Hippocampal formation (tissue), 2 donors: ENCODE measurements at regions not wholly inside any gene's neighbourhood (a gene's known extent, or its start where the extent isn't known, plus 50 kb on each side); places are given as distances from the start of the nearest gene placed in this dataset.
"Not testable (repeated sequence)": the region's sequence is repeated elsewhere in the genome, so short reads cannot be mapped to it uniquely, and the experiment has no call there.

Source experiments
- DNase-seq, 2 donors: peaks; one replicate each; lab custom pipeline; 2025; lab: John Stamatoyannopoulos, UW

DNA sequence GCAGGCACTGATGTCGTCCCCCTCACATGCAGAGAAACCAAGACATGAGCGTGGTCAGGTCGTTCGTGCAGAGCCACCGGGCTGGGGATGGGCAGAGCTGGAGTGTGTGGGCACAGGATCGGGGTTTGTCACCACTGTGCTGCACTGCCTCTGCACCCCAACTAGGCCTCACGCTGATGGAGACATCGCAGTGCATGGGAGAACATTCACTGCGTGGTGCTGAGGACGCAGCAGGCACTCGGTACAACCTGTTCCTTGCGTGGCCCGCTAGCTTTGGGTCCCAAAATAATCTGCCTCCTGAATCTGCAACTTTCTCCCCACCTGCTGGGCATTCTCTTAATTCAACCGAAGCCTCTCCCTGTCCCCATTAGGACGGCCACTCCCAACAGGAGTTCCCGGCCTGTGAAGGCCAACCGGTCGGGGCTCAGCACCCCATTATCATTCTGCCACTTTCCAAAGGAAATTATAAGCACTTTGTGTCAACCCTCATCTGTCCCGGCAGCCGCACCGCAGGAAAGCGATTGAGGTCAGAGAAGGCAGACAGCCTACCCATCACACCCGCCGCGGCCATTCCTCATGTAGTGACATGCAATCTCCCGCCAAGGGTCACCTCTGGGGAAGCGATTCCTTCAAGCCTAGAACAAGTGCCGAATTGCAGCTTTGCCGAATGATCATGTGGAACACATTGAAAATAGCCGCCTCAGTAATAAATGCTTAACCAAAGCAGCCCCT is 490.4 kb downstream of the MN1 start:
- no peak for DNase-seq

DNA sequence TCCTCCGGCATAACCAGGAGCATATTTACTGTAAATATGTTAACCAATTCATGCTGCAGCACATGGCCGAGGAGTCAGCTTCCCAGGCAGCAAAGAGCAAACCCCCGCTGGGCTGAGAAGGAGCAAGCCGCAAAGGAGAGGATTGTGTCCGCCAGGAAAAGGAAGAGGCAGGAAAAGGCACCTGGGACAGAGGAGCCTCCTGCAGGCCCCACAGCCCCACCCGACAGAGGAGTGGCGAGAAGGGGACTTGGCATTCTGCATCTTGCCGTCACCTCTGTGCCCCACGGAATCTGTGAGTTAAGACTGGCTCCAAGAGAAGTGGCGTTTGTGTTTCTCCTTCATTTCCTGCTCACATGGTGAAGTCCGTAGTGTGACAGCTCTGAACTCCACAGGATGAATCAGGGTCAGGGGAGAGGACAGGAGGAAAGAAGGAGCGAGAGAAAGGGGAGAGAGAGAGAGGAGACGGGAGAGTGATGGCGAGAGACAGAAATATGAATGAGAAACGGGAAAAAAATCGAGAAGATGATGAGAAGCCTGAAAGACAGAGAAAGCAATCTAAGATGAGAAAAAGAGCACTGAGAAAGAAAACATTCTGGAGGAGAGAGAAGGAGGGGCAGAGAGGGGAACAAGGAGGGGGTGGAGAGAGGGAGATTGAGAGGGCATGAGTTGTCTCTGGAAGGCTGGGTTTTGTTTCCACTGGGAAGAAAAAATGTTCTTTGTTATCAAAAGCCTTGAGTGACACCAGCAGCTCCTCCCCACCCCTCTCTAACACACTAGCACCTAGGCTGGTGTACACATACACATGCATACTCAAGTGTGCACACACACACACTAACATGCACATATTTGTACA is 489.6 kb downstream of the MN1 start:
- DNase-seq: no peak

DNA sequence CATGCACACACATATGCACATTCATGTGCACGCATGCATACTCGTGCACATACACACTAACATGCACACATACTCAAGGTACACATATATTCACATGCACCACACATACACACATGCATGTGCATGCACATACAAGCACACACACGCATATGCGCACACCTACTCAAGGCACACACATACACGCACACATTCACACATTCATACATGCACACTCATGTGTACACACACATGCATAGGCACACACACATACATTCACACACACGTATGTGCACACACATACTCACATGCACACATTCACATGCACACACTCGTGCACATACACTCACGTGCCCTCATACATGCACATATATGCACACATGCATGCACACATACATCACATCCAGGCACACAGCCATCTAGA is 489.0 kb downstream of the MN1 start:
- DNase-seq: no peak

DNA sequence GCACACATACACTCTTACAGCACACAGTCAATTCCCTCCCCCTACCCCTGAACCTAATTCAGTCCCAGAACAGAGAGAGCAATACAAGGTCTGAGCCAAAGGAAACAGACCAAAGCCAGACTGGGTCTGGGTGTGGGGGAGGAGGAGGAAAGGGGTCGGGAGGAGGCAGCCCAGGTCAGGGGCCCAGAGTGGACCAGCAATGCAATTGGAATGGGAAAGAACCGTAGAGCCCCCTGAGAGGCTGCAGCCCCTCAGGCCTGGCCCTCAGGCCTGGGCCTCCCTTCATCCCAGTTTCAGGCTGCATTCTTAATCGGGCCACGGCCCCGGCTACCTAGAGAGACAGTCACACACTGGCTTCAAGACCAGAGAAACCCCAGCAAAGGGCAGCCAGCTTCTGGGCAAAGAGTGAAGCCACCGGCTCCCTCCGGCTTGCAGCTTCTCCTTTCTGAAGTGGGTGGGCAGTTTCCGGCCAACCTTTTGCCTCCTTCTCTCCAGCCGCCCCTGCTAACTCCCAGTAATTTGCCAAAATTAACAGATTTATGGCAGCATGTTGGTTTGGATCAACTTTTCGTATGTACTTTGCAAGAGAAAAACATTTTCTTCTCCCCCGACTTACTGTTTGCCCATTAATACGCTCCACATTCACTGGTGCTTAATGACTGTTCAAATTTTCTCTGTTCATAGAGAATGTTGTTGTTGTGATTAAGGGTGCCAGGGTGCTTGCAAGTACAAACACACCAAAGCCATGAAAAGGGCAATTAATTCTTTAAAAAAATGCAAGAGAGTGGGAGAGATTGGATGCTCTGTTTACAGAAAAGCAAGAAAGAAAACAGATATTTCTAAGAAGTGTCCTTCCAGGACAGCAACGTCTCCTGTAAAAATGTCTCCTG is 488.3 kb downstream of the MN1 start:
- DNase-seq: no peak

DNA sequence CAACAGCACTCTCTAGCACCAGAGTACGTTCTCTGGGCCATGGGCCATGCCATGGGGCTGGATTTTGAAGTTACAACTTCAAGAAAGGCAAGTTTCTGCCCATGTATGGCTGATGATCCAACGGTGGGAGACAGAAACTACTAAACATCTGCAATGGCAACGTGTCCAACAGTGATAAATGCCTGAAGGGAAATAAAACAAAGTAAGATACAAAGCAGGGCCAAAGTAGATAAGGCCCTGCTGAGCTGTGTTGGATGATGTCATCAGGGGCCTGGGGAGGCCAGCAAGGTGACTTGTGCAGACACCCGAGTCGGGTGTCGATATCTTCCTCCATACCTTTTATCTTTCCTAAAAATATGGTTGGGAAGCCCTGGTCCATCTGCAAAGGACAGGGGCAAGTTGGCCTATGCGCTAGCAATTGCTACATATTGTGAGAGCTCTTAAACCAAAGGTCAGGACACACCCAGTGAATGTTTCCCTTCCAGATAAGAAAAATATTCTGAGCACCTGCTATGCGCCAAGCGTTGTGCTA is 487.2 kb downstream of the MN1 start:
- no peak for DNase-seq

DNA sequence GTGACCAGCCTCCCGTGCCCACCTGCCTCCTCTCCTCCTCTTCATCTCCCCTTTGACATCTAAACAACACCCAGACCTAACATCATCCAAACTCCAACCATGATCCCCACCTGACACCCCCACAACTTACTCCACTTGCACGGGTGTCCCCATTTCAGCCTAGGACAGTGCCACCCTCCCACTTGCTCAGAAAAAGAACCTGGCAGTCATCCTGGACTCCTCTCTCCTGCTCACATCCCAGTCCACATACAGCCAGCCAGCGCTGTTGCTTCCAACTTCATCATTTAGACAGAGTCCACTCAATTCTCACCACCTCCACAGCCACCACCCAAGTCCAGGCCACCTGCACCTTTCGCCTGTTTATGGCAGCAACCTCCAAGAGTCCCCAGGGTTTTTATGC is 485.7 kb downstream of the MN1 start:
- DNase-seq: no peak

DNA sequence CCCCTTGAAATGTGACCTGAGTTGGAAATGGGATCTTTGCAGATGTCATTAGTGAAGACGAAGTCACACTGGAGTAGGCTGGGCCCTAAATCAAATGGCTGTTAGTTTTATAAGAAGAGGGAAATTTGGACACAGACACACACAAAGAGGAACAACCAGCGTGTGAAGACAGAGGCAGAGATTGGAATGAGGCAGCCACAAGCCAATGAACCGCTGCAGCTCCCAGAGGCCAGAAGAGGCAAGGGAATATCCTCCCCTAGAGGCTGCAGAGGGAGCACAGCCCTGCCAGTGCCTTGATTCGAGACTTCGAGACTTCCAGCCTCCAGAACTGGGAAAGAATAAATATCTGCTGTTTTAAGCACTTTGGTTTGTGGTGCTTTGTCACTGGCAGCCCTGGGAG is 484.5 kb downstream of the MN1 start:
- DNase-seq: no peak

DNA sequence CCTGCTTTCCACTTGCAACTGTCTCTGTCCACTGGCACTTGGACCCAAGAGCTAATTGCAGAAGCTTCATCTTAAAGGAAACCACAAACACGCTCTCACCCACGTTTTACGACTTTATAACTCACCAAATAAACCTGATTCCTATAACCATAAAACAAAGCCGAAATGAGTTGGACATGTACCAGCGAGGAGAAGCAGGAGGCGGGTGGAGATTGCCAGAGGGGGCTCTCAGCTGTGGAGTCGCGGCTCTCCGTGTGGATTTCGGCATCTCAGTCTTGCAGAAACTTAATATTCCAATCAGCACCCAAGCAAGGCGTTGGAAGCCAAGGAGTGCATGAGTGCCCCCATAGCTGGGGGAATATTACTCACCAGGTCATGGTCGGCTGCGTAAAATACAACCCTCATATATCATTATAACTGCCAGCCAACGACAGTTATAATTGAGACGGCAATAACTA is 483.6 kb downstream of the MN1 start:
- DNase-seq: no peak

DNA sequence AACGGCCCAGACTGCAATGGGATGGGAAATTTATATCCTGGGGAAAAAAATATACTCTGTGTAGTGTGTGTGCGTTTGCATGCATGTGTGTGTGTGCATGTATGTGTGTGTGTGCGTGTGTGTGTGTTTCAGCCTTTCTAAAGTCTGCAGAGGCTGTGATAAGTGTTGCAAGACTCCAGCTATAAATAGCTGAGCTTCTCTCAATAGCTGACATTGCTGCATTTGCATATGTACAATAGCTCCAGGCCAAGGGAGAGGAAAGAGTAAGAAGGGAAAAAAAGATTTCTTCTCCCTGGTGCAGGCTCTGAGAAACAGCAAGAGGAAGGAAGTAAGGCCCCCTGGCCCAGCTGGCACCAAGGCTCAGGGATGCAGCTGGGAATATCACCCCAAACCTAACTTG is 483.0 kb downstream of the MN1 start:
- no peak for DNase-seq

DNA sequence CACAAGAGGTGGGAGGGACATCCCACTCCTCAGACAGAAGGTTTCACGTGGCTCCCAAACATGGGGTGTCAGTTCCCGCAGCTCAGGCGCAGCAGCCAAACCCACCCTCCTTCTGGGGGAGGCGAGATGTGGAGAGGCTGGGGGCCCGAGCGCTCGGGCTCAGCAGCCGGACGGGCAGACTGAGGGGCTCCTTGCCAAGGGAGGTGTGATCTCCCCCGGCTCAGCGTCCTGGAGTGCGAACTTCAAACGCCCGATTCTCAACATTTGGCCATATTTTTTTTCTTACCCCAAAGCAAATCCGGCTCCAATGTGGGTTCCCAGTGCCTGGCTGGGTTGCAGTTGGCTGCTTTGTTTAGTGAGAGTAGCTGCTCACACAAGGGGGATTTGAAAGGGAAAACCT is 477.9 kb downstream of the MN1 start:
- DNase-seq: no peak

DNA sequence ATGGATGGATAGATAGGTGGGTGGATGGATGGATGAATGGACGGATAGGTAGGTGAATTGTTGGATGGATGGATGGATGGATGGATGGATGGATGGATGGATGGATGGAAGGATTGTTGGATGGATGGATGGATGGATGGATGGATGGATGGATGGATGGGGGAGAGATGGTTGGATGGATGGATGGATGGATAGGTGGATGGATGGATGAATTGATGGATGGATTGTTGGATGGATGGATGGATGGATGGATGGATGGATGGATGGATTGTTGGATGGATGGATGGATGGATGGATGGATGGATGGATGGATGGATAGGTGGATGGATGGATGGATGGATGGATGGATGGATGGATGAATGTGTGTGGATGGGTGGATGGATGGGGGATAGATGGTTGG is 476.6 kb downstream of the MN1 start:
- DNase-seq: not testable (repeated sequence)

DNA sequence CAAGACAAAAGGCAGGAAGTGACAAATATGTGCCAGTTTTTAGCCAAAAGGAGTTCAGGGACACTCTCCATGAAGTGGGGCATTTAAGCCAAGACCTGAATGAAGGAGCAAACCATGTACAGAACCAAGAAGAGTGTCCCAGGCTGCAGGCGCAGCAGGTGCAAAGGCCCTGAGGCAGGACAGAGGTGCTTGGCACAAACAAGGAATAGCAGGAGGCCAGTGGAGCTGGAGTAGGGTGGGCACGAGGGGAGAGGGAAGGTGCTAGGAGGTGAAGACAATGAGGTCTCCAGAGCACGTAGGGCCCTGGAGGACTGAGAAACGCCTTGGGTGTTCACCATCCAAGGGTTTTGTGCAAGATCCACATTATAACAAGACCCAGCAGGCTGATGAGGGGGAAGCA is 474.1 kb downstream of the MN1 start:
- no peak for DNase-seq

DNA sequence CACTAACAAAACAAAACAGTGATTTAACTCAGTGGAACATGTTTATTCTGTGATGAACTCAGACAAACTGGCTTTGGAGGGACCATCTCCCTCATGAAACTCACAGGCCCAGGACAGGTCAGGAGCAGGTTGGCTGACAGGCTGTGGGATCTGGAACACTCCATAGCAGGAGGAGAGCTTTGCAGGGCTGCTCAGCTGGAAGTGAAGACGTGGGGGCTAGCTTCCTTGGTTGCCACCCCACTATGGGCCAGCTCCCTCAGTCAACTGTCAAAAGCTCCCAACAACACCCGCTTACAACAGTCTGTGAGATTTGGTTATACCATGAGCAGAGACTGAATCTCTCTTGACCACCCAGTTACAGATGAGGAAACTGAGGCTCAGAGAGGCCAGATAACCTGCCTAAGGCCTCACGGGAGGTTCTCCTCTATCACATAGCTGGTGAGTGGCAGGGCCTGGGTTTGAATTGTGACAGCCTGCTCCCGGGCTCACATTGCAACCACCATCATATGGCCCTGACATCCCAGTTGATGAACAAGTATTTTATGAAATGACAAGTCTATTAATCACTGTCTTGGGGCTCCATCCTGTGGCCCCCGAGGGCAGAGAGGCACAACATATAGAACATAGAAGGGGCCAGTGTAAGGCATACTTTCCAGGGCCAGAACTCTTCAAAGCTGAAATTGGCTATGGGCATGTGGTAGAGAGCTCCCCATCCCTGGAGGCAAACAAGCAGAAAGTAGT is 473.4 kb downstream of the MN1 start:
- no peak for DNase-seq

DNA sequence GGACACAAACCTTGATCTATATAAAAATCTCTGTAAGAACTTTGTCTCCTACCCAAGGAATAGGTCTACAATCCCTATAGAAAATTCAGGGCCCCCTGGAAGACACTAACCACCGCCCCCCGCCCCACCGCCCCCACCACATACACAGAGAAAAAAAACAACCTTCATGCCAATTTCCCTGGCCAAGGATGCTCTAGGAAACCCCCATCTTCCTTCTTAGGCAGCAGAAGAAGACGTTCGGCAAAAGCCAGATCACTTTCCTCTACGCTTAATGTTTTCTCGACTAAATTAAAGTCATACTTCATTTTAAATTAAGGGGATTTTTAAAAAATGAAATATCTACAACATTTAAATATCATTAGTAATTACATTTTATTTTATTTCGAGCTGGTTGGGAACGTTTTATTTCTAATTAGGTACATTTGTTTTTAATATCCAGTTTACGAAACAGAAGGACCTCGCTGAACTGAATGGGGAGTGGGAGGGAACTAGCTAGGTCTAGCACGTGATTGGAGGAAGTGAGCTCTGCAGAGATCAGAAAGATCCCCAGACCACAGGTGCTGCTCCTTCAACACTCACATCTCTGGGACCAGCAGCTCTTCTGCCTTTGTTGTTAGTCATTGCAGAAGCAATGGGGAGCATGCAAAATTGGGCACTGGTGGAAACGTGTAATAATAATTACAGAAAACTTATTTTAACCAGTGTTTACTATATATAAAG is 472.3 kb downstream of the MN1 start:
- no peak for DNase-seq

DNA sequence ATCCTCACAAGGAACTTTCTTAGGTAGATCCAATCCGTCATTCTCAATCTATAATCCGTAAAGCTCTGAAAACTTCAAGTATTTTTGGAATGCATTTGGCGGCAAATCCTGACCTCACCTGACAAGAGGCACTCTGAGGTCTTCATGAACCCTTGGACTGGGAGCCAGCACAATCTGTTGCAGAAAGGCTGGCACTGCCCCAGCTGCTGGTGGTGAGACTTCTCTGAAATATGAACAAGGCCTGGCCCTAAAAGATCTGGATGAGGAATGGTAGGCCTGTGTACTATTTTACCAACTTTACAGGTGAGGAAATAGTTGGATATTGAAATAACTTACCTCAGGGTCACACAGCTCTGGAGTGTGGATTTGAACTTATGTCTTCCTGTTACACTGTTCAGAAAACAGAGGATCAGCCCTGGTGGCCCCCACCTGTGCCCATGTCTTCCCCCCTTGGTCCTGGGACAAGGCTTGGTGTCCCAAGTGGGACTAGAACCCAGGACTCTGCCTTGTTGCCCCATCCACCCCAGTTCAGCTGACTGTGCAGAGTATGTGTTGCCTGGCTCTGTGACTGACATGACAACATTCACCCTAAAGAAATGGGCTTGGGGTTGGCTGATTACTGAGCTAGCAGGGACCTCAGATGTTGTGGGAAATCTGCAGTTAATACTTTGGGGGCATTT is 471.4 kb downstream of the MN1 start:
- no peak for DNase-seq

DNA sequence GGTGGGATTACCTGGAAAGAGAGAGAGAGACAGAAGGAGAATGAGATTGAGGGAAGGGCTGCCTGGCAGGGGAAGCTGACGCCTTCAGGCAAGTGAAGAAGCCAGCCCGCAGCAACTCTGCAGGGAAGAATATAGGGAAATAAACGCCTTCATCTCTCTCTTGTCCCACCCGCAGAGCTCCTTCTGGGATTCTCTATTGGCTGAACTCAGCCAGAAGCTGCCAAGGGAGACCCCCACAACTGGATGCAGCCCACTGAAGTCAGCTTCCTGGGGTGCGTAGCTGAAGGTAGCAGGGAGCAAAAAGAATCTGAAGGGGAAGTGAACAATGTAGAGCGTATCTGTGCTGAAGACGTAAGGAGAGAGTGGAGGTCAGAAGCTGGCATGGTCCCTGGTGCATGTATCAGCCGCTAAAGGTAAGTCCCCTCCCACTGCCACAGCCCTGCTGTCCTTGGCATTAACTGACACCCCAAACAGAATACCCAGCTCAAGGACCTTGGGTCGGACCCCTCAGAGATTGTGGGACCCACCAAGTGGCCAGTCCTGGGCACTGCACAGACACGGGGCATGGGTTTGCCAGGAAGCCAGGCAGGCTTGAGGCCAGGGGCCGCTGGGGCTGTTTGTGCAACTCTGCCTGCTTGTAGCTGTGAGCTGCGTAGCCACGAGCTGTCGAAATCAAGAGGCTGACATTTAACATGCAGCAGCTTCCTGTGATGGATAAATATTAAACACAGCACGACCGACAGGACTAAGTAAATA is 469.9 kb downstream of the MN1 start:
- no peak for DNase-seq

DNA sequence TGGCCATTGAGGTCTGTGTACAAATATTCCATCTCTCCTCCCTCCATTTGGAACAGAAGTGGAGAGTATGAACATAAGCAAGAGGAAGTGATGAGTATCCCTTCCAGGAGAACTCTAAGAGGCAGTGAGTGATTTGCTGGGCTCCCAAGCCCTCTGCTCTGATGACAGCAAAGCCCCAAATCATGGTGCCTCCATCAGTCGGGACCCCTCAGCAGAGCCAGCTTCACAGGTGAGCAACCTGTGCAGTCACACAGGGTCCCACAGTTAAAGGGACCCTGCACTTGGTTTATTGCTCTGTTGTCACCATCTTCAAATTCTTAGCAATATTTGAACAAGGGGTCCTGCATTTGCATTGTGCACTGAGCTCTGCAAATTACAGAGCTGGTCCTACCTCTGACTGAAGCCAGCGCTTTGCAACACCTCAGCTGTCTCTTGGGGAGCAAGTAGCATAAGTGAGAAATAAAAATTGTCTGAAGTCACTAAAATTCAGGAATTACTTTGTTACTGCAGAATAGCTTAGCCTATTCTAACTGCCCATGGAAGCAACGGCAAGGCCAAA is 466.4 kb downstream of the MN1 start:
- no peak for DNase-seq

DNA sequence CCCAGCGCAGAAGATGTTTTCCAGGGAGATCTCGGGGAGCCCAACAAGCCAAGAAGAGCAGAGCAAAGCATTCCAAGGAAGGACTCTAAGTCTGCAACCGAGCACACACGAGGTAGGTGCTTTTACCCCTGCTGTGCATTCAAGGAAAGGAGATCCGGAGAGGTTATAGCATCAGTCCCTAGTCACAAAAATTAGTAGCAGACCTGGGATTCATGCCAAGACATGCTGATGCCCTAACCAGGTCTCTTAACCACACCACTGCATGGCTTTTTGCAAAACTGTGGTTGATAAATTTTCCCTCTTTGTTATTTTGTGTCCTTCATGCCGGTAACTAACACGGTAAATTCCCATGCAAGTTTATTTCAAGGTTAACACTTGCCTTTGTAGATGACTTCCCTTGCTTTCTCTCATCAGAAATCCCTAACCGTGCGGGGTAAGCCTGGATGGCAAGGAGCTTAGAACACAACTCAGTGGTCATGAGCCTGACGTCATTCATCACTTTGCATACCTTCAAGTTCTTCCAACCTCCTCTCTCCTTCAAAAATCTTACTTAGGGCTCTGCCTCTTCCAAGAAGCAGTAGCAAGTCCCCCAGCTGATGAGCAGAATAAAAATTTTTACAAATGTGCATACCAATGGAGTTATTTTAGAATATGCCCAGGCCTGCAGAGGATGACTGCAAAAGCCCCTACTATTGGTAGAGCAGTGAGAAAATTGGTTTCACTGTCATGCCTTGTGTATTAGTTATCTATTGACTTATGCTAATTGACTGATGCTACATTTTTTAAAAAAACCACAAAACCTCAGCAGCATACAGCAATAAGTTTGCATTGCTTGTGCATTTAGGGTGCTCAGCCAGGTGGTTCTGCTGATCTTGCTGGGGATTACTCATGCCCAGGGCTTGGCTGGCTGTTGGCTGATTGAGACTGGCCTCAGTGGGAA is 465.1 kb downstream of the MN1 start:
- no peak for DNase-seq
